ENCODE measurements at regions not wholly inside any gene's neighbourhood (a gene's known extent, or its start where the extent isn't known, plus 50 kb on each side); places are given as distances from the start of the nearest gene placed in this dataset.
A peak's percentile ranks its signal among the peaks of the same experiment; 100 is the strongest.

DNA sequence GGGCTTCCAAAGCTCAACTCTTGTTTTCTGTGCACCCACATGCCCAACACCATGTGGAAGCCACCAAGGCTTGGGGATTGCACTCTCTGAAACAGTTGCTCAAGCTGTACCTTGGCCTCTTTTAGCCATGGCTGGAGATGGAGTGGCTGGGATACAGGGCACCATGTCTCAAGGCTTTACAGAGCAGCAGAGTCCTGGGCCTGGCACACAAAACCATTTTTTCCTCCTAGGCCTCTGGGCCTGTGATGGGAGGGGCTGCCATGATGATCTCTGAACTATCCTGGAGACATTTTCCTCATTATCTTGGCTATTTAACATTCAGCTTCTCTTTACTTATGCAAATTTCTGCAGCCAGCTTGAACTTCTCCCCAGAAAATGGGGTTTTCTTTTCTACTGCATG lies 179.7 kb upstream of the LRP1B start:
- no peak for DNase-seq

DNA sequence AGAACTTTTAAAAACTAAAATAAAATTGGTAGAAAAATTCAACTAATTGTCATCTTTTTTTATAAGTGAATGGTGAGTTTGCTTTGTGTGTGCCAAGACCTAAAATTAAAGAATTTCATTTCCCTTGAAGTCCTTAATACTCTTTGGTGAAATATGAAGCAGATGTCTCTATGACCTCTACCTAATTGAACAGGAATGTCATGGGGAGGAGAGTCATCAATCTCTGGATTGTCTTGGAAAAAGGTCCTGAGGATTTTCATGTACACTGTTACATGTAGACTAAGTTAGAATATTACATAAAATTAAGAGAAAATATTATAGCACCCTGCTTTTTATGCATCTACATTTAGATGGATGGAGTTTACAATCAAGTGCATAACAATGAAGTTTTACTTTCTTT lies 177.9 kb upstream of the LRP1B start:
- peak; percentile 4 for DNase-seq

DNA sequence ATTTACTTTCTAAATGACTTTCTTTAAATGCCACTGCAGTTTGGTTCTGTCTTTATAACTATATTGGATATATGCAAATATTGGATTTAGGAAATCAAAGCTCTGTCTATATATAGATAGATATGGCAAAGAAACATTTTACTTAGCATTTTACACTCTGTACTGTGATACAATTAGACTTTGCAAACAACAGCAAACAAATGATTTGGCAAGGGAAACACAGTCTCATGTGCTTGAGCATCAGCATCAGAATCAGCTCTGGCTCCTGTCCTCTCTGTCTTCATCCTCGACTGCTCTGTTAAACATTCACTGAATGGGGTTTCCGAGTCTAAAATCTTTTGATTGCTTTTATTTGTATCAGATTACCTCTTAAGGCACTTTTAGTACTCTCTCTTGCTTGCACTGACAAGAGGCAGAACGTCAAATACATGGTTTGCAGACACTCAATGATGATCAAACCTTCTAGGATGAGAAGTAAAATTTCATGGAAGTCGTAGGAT lies 176.8 kb upstream of the LRP1B start:
- no peak for DNase-seq

DNA sequence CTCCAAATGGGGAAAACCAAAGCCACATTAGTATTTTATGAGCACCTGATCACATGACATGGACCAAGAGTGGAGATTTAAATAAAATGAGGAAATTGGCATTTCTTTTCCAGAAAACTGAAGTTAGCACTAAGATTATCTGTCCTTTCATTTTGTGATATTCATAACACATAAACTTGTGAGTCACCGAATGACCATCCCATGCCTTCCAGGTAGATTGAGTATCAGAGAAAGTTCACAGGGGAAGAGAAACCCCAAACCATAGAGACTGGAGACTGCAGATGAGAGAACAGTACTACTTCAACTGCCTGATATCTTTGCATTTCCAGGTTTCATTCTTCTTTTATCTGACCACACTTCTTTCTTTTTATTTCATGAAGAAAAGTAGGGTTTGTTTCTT lies 176.3 kb upstream of the LRP1B start:
- no peak for DNase-seq

DNA sequence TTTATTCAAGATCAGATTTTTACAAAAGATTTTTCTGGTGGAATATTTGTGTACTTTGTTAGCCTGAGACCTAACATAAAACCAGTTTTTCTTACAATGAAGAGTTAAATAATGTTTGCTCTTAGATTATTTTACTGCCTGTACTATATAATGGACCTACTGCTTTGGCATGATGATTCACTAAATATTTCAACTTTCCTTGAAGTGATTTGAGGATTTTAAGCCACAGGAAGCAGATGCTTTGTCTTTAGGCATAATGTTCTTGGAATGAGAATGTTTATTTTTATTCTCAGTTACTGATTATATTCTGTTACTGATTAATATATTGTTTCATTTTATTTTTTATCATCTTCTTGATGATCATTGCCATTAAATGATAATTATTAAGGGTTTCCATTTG lies 175.3 kb upstream of the LRP1B start:
- DNase-seq, result peak; percentile 24

DNA sequence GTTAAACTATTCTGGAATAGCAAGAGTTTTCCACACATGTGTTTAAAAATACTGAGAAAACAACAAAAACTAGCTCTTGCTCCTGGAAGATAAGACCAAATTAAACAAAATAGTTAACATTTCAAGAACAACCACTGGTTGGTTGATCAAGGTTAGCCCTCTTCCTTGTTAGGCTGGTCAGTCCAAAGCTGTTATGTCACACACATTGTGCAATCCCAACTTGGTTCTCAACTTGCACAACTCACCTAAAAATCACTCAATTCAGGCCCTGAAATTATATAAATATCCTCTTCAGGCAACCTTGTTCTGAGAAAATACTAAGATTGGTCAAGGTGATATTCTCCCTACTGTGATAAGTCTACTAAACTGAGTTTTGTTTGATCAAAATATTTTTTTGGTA lies 169.7 kb upstream of the LRP1B start:
- no peak for DNase-seq

DNA sequence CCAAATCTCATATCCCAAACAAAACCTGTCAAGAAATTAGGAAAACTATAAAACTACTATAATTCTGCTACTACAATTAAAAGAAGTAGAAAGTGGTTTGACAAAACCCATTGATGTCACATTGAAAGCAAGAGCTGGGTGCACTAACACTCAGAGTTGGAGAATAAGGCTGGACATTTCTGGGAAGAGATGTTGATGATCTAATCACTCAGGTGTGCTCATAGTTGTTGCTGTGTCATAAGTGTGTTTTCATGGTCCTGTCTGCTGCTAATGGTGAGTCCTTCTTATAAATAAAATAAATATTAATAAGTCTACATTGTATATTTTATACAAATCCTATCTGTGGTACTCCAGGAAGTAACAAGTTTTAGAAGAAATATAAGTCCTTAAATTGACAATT lies 168.2 kb upstream of the LRP1B start:
- no peak for DNase-seq

DNA sequence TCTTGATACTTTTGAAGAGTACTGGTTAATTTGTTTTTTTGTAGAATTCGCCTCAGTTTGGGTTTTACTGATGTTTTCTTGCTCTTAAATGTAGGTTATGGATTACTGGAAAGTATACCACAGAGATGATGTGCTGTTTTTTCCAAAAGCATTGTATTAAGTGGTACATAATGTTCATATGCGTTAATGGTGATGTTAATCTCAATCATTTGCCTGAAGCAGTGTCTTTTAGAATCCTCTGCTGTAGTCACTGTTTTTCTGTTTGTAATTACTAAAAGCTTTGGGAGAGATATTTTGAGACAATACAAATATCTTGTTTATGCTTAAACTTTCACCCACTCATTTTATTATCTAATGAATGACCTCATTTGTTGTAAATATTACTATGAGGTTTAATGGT lies 163.4 kb upstream of the LRP1B start:
- DNase-seq, result no peak

DNA sequence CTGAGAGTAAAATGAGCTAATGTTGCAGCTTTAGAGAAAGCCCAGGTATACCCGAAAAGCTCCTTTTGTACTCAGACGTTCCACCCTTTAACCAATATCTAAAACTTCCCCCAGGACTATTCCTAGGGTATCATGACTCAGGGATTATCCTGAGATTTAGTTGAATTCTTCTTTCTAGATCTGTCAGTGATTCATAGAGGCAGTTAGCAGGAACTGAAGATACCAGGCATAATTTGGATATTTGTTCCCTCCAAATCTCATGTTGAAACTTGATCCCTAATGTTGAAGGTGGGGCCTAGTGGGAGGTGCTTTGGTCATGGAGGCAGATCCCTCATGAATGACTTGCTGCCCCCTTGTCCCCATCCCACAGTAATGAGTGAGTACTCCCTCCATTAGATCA lies 161.2 kb upstream of the LRP1B start:
- DNase-seq, result peak; percentile 55

DNA sequence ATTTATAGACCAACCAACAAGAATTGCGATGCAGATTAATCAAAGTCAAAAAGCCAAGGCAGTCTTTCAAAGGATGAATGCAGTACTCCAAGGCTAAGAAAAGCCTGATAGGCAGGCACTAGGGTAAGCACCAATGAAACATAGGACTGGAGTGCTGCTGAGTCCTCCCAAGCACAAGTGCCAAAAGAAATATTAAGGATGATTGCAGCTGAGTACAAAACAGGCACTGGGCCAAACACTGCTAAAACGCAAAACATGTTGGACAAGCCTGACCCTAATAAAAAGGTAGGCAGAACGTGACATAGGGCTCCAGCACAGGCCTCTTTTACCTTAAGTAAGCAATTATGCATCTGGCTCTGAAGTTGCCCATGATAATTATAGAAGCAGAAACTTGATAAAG lies 160.1 kb upstream of the LRP1B start:
- DNase-seq, result peak; percentile 14

DNA sequence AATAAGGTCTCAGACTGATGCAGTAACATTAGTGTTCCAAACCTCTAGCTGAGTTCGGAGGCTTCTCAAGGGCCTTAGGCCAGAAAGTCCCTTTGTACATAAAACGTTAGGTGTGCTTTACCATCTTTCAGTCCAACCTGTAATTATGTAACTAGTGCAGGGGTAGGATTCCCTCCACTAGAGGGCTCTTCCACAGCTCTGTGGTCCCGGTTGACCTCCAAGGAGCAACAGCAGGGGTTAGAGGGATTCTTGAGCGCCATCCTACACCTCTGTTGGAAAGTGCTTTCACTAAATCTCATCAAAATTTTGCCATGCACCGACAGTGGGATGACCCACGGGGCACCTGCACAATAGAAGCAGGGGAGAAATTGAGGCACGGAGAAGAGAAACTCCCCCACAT lies 155.8 kb upstream of the LRP1B start:
- no peak for DNase-seq

DNA sequence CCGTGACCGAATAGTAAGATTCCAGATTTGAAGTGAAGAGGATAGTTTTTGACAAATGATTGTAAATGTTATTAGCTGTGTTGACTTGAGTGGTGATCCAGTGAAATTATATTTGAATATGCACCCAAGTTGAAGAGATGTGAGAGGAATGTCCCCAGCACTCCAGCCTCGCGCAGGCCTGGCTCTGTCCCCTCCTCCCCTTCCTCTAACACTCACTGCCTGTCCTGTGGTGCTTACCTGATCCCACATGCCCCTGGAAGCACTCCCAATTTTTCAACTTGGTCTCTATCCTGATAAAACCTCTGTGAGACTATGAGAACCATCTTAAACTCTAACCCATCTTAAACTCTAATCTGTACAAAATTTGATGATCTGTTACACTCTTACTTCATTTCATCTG lies 154.7 kb upstream of the LRP1B start:
- DNase-seq, result no peak

DNA sequence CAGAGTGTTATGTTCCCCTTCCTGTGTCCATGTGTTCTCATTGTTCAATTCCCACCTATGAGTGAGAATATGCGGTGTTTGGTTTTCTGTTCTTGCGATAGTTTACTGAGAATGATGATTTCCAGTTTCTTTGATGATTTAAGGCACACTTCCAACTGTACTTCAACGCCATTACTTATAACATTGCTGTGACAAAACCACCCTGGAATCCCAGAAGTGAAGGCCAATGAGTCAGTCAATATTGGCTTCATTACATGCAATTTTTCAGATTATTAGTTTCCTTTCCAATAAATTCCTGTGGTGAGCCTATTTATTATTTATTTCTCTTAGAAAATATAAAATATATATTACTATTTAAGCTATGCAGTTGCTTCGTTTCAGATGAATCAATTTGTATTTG lies 153.5 kb upstream of the LRP1B start:
- peak; percentile 69 for DNase-seq

DNA sequence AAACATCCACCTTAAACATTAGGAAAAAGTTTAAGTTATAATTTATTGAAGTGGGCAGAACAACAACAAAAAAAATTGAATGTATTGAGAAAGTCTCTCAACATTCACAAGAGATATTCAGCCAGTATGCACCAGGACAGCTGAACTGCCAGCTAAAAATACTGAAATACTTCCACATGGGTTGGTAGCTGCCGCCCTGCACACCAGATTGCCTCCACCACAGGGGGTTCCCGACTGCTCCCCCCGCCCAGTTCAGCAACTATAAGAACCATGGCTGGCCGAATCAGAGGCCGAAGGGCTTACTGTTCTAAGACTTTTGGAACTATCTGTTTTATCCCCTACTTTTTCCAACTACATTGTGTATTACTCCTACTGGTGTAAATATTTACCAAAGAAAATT lies 150.0 kb upstream of the LRP1B start:
- DNase-seq, result no peak

DNA sequence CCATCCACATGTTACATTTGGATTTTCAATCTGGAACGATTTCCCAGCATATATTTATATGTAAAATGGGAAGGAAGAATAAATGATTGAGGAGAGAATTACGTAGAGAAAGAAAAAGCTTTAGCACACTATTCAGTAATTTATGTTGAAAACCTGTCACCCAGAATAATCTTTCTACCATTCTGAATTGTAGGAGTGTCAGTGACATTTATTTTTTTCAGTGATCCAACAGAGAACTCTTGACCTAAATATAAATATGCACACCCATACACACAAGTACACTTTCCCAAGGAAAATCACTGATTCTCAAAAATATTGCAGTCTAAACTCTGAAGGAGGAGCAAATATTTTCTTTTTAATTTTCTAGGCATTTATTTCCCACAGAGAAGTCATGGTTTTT lies 140.2 kb upstream of the LRP1B start:
- no peak for DNase-seq

DNA sequence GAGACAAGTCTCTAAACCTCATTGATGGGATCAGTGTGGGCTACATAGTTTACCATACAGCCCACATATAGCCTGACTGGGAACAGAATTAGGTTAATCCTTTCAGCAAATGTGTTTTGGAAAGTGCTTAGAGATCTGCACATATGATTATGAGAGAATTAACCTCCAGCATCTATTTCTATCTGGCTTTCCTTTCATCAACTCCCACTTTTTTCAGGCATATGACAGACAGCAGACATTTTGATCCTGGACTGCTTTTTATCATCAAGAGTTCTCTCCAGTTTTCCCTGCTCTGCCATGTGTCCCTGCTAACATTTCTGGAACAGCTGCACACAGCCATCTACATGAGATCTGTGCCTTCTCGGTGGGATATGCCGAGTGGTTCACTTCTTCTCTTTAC lies 139.5 kb upstream of the LRP1B start:
- DNase-seq, result no peak

DNA sequence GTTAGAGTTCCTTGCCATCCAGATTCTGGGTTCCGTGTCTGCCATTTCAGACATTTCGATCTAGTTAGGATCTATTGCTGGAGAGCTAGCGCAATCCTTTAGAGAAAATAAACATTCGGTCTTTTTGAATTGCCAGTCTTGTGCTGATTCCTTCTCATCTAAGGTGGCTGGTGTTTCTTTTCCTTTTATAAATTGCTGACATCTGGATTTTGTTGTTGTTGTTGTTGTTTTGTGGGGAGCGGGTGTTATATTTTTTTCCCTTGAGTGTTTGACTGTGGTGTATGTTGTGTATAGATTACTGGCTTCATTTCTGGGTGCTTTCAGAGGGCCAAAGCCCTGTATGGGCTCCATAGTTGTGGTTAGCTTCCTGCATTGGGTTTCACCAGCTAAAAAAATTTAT lies 128.5 kb upstream of the LRP1B start:
- DNase-seq, result no peak

DNA sequence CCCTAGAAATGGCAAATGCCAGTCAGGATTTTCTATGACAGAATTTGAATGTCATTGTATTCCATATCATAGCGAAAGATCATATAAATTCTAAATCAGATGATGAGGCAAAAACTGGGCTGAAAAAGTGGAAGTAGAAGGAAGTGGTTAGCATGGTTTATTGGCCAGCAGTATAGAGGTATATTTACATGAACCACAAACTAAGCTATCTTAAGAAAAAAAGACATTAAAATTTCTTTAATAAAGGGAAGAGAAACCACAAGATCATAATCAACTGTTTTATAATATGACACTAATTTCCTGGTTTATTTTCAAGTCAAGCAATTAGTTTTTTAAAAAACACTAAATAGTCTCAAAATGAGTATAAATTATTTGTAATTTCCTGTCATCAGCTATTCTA lies 123.2 kb upstream of the LRP1B start:
- DNase-seq, result no peak

DNA sequence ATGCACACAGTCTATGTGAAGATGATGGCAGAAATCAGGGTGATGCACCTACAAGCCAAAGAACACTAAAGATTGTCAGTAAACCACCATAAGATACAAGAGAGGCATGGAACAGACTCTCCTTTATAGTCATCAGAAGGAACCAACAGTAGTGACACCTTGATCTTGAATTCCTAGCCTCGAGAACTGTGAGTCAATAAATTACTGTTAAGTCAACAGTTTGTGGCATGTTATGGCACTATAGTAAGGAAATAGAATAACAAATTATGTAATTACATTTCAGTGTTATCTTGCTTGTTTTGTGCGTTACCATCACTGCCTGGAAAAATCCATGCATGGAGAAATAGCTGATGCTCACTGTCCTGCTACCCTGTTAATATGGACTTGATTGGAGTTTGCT lies 110.2 kb upstream of the LRP1B start:
- DNase-seq, result no peak

DNA sequence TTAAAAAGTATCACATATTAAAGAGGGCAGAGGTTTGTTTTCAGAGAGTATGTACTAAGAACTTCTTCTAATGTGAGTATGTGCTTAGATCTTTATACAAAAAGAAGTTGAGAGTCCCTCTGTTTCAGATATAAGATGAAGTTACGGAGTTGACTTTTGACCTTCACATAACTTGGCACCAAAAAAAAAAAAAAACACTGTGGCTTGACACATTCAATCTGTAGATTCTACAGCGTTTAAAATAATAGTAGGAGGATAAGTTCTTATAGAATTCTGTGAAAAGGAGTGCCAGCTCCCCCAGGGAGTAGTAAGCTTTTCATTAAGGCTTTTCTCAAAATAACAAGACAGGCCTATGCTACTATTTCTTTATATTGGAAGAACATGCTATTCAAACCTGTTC lies 105.4 kb upstream of the LRP1B start:
- no peak for DNase-seq

DNA sequence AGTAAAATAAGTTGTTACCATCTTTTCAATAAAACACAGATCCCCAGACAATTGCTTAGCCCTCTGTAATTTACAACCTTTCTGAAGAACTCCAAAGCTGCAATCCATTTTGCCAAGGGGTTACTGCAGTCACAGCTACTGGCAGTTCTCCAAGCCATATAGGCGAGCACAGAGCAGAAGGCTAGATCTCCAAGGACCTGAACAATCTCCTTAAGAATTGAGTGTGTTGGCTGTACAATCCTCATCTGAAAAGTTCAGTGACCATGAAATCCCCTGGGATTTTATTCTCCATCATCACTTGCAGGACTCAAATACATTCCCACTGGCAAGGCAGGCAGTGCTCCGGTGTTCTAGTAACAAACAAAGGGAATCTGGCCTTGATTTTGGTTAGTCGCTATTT lies 103.9 kb upstream of the LRP1B start:
- DNase-seq, result peak; percentile 2

DNA sequence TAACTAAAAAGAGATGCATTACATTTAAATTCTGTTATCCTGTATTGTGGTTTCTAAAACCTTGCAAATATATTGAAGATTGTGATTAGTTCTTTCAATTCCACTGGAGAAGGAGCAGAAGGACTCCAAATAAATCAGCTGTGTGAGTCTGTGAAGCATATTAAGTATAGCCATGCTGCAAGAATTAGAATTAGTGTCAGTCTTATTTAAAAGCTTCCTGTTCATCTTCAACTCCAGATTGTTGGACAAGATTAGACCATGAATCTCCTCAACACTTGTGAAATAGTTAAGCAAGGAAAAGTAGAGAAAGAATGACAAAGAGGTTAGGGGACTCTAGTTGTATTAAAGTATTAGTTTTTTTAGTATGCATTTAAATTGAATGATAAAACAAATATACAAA lies 92.5 kb upstream of the LRP1B start:
- DNase-seq, result no peak

DNA sequence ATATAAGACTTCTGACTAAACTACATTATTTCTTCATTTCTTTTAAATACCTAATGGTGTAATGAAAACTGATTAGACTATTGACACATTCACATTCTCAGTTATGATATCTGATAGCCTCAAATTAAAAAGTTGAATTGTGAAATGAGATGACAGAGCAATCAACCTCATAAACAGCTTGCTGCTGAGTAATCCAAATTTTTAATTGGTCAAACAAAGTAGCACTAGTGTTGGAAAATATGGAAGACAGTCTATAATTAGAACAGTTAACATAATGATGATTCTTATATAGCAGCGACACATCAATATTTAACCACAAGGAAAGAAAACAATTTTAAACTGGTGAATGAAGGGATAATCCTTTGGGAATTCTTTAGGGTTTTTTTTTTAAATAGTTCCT lies 91.9 kb upstream of the LRP1B start:
- no peak for DNase-seq

DNA sequence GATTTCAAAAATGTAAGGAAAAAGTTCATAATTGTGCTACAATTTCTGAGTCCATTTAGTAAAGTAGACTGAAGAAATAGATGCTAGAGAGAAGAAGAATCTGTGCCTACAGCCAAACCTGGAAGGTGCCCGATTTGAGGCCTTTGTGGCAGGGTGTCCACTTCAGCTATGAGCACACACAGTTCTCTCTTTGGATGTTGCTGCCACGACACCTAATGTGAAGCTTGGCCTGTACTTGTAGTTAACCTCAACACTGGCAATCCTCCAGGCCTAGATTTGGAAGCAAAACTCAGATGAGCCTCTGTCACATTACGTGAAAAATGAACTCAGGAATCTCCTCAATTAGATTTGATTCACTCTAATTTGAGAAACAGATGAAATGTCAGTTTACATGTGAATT lies 90.1 kb upstream of the LRP1B start:
- DNase-seq, result peak; percentile 18

DNA sequence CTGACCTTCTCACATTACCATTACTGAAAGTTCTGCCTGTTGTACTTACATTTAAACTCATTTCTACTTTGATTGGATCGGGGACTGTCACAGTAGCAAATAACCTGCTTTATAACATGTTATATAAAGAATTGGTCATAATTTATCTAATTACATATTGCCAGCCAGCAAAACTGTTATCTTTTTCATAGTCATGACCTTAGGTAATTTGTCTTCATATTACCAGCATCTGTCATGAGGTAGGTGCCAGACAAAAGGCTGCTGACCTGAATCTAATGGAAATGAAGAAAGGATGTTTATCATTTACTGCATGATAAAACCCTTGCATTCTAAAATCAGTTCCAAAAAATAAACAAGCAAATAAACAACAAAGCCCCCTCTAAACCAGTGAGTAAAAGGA lies 89.4 kb upstream of the LRP1B start:
- DNase-seq, result no peak

DNA sequence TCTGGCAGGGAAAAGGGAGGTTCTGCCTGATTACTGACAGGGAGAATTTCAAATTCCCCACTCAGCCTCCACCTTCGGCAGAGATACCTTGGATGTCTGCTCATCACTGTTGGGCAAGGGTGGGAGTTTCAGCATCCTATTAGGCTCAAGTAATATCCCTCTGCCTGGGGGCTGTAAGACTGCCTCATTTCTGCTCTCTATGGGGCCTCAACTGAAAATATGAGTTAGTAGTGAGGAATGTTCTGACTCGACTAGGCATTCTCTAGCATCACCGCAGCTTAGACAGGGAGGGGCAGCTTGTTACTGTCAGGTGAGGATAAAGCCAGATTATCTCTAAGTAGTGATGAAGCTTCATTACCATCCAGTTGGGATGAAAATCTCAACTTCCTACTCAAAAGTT lies 87.7 kb upstream of the LRP1B start:
- DNase-seq, result peak; percentile 8
